ENCODE measurements at regions not wholly inside any gene's neighbourhood (a gene's known extent, or its start where the extent isn't known, plus 50 kb on each side); places are given as distances from the start of the nearest gene placed in this dataset.

GRCh38 chr4:126776361-126776760 is 856.4 kb upstream of the INTU start:
- TF ChIP-seq EZH2phosphoT487 (IDR thresholded peaks at IDR 0.05; ENCODE audit: insufficient read depth, low read depth) (no peak), EZH2 (IDR thresholded peaks at IDR 0.05; ENCODE audit: insufficient read depth, poor library complexity, severe bottlenecking) (no peak)

All from GM23248 (cell line).